HCT116 (cell line): ENCODE measurements at regions not wholly inside any gene's neighbourhood (a gene's known extent, or its start where the extent isn't known, plus 50 kb on each side); places are given as distances from the start of the nearest gene placed in this dataset.

ENCODE experiments used
- ATAC-seq: fragments of 200-7000 bp; cut with Tn5 transposase; 2 replicates; pipeline ENCODE4 v1.9.1; 2020; ENCODE audit warnings: mild to moderate bottlenecking, moderate library complexity
- BruUV-seq: library from RNA; stranded (reverse); fragments of 400-500 nt; replicated peaks from 2 replicates; lab custom pipeline; 2021; lab: Mats Ljungman, UMichigan
- CTCF ChIA-PET: fragments of 300-600 bp; sonication (Branson Sonifier 250); formaldehyde crosslinking; loops from one replicate; lab custom pipeline; 2021; ENCODE audit warnings: antibody characterized with exemption; lab: Charles Lee
- POLR2A ChIA-PET: fragments of 300-600, 350-600 bp; sonication (Branson Sonifier 250); formaldehyde crosslinking; loops from one replicate; lab custom pipeline; 2021; ENCODE audit warnings: antibody characterized with exemption; lab: Charles Lee
- RAD21 ChIA-PET, 2 experiments: fragments of 300-600 bp; sonication (Branson Sonifier 250); formaldehyde crosslinking; loops; one replicate each; lab custom pipeline; 2023; ENCODE audit warnings: low total read pairs in 2 of 2; ENCODE audit not compliant: uncharacterized antibody in 2 of 2, unreplicated experiment in 2 of 2, low non-redundant PET in 1 of 2; lab: Charles Lee
- DNase-seq: peaks from one replicate; pipeline ENCODE4 v3.0.0-alpha.2; 2010; ENCODE audit warnings: low read depth, low spot score
- H2AFZ ChIP-seq: fragments of 200-600 bp; shearing (Covaris generic), sonication (generic); 2 replicates; pipeline ENCODE4 v1.6.1; 2017; ENCODE audit warnings: low read depth, mixed run types, mixed read lengths, antibody characterized with exemption, low read length; ENCODE audit not compliant: poor library complexity, severe bottlenecking
- H3K27ac ChIP-seq: 2 replicates; pipeline ENCODE4 v1.5.1; 2012; ENCODE audit warnings: low read depth, low read length
- H3K27me3 ChIP-seq: fragments of 200-600 bp; sonication (generic); 2 replicates; pipeline ENCODE4 v1.6.1; 2016; ENCODE audit warnings: mixed run types, low read length, mixed read lengths; ENCODE audit not compliant: insufficient read depth
- H3K36me3 ChIP-seq, 2 experiments: fragments of 200-500 bp in 1 of 2; fragments of 200-600 bp in 1 of 2; sonication (Bioruptor generic) in 1 of 2; sonication (generic) in 1 of 2; 2 replicates each; pipeline versions ENCODE4 v1.5.1 to v1.6.1; 2014 to 2016; ENCODE audit warnings: low read length in 2 of 2, inconsistent platforms in 1 of 2, mixed read lengths in 1 of 2, mixed run types in 1 of 2; ENCODE audit not compliant: insufficient read depth in 2 of 2, control insufficient read depth in 1 of 2
- H3K4me1 ChIP-seq, 2 experiments: fragments of 200-600 bp in 1 of 2; sonication (generic) in 1 of 2; 2 replicates each; pipeline versions ENCODE4 v1.5.1 to v1.6.1; 2012 to 2017; ENCODE audit warnings: low read length in 2 of 2, inconsistent platforms in 1 of 2, mild to moderate bottlenecking in 1 of 2, mixed read lengths in 1 of 2, mixed run types in 1 of 2, moderate library complexity in 1 of 2; ENCODE audit not compliant: insufficient read depth in 2 of 2, control insufficient read depth in 1 of 2
- H3K4me2 ChIP-seq: fragments of 200-600 bp; sonication (generic); 2 replicates; pipeline ENCODE4 v1.6.1; 2017; ENCODE audit warnings: mixed run types, low read length, mixed read lengths
- H3K4me3 ChIP-seq, 2 experiments: fragments of 200-600 bp in 1 of 2; sonication (generic) in 1 of 2; replicated peaks in 1 of 2; 2 replicates each; pipeline ENCODE4 v1.5.1; 2011 to 2016; ENCODE audit warnings: low read length in 2 of 2, control low read depth in 1 of 2, low read depth in 1 of 2, mild to moderate bottlenecking in 1 of 2, mixed read lengths in 1 of 2, mixed run types in 1 of 2
- H3K79me2 ChIP-seq: fragments of 200-600 bp; sonication (generic); 2 replicates; pipeline ENCODE4 v1.6.1; 2017; ENCODE audit warnings: mild to moderate bottlenecking, mixed run types, low read length, moderate library complexity, mixed read lengths; ENCODE audit not compliant: insufficient read depth
- H3K9ac ChIP-seq: fragments of 200-600 bp; sonication (generic); 2 replicates; pipeline ENCODE4 v1.6.1; 2016; ENCODE audit warnings: low read length, mixed read lengths
- H3K9me2 ChIP-seq: fragments of 200-600 bp; sonication (generic), shearing (Covaris generic); 2 replicates; pipeline ENCODE4 v1.6.1; 2017; ENCODE audit warnings: mixed run types, mild to moderate bottlenecking, moderate library complexity; ENCODE audit not compliant: insufficient read depth
- H3K9me3 ChIP-seq, 2 experiments: fragments of 200-500 bp in 1 of 2; fragments of 200-600 bp in 1 of 2; sonication (Bioruptor generic) in 1 of 2; sonication (generic) in 1 of 2; 2 replicates each; pipeline ENCODE4 v1.6.1; 2014 to 2017; ENCODE audit warnings: low read length in 2 of 2, mixed read lengths in 2 of 2, inconsistent platforms in 1 of 2, low read depth in 1 of 2, mild to moderate bottlenecking in 1 of 2, mixed run types in 1 of 2, moderate library complexity in 1 of 2; ENCODE audit not compliant: control insufficient read depth in 1 of 2, insufficient read depth in 1 of 2
- H4K20me1 ChIP-seq: fragments of 200-600 bp; sonication (generic), shearing (Covaris generic); 2 replicates; pipeline ENCODE4 v1.6.1; 2017; ENCODE audit warnings: mixed run types, mild to moderate bottlenecking, moderate library complexity; ENCODE audit not compliant: insufficient read depth
- CTCF ChIP-seq, 3 experiments: fragments of 200-600 bp in 1 of 3; sonication (generic) in 1 of 3; IDR thresholded peaks in 2 of 3; conservative IDR thresholded peaks in 1 of 3; 2 replicates each; pipeline ENCODE4 v1.5.1; 2012 to 2017; ENCODE audit warnings: low read depth in 2 of 3, low read length in 2 of 3, antibody characterized with exemption in 1 of 3, borderline replicate concordance in 1 of 3, control low read depth in 1 of 3, mild to moderate bottlenecking in 1 of 3, mixed read lengths in 1 of 3, mixed run types in 1 of 3, moderate library complexity in 1 of 3; ENCODE audit not compliant: insufficient read depth in 1 of 3
- JUND ChIP-seq: IDR thresholded peaks from 2 replicates; pipeline ENCODE4 v1.6.1; 2012
- MAX ChIP-seq: IDR thresholded peaks from 2 replicates; pipeline ENCODE4 v1.6.1; 2012
- POLR2AphosphoS5 ChIP-seq: IDR thresholded peaks from 2 replicates; pipeline ENCODE4 v1.6.1; 2011; ENCODE audit warnings: mild to moderate bottlenecking, low read depth, low read length, moderate library complexity
- RAD21 ChIP-seq: IDR thresholded peaks from 2 replicates; pipeline ENCODE4 v1.6.1; 2012; ENCODE audit warnings: low read depth, mild to moderate bottlenecking
- SRF ChIP-seq: IDR thresholded peaks from 2 replicates; pipeline ENCODE4 v1.6.1; 2012; ENCODE audit warnings: low read depth
- TCF7L2 ChIP-seq: IDR thresholded peaks from 2 replicates; pipeline ENCODE4 v1.7.0; 2011; ENCODE audit warnings: borderline replicate concordance, inconsistent platforms; ENCODE audit not compliant: insufficient read depth, insufficient read length; ENCODE audit errors: extremely low read depth
- YY1 ChIP-seq: IDR thresholded peaks from 2 replicates; pipeline ENCODE4 v1.6.1; 2011; ENCODE audit warnings: low read length, low read depth, moderate library complexity, mild to moderate bottlenecking; ENCODE audit not compliant: insufficient replicate concordance; ENCODE audit errors: extremely low read depth
- intact Hi-C: fragments of 100-400 bp; cut with micrococcal nuclease; formaldehyde crosslinking; loops from 2 replicates; pipeline ENCODE4 v1.10.0; 2022
- TF ChIP-seq, protein P1 (sequence below): IDR thresholded peaks from 2 replicates; pipeline ENCODE4 v1.6.1; 2012

- H3K27ac ChIP-seq = no peak overlapping the region
- POLR2A ChIA-PET = no interaction called here
- no peak overlapping the region for H3K4me2 ChIP-seq
- H3K9ac ChIP-seq = no peak overlapping the region
- DNase-seq = no peak
- no peak overlapping the region for H3K4me3 ChIP-seq
- H3K4me1 ChIP-seq = no peaks in the 10 kb centered on the region
- peaks cover 0 to 15% of the 10 kb centered on the region in 2 experiments; a peak in 1 of 4 replicates for H3K9me3 ChIP-seq
- H3K36me3 ChIP-seq = no peaks in the 10 kb centered on the region
- RAD21 ChIA-PET = no interaction called here
- H3K27me3 ChIP-seq = no peaks in the 10 kb centered on the region
- H3K9me2 ChIP-seq = no peaks in the 10 kb centered on the region
- peak; percentile 54 for ATAC-seq
- CTCF ChIA-PET = no interaction called here
- no TSS peak for BruUV-seq
- intact Hi-C loops = loop anchor here (5.0 kb wide), 1 partner anchor 538 kb away; no protein-coding TSS in a partner anchor
- H4K20me1 ChIP-seq = no peaks in the 10 kb centered on the region
- no peaks in the 10 kb centered on the region for H3K79me2 ChIP-seq
- H2AFZ ChIP-seq = no peak overlapping the region
- TF ChIP-seq TCF7L2 (no peak), RAD21 (0 out of 2 replicates have a peak, but pooled peaks have one; percentile 8), CTCF (IDR thresholded peaks at IDR 0.05 in 2 of 3, conservative IDR thresholded peaks at IDR 0.05 in 1 of 3; ENCODE audit: borderline replicate concordance in 1 of 3, insufficient read depth in 1 of 3, low read depth in 2 of 3, low read length in 2 of 3) (peak; percentile 5 to 50 (median 46); a peak in 4 of 6 replicates)
- TF ChIP-seq, protein P1, sequence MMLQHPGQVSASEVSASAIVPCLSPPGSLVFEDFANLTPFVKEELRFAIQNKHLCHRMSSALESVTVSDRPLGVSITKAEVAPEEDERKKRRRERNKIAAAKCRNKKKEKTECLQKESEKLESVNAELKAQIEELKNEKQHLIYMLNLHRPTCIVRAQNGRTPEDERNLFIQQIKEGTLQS = no peak
These were observed 91.1 kb upstream of the RNF180 start for GRCh38 chr5:64074533-64074932.

DNA sequence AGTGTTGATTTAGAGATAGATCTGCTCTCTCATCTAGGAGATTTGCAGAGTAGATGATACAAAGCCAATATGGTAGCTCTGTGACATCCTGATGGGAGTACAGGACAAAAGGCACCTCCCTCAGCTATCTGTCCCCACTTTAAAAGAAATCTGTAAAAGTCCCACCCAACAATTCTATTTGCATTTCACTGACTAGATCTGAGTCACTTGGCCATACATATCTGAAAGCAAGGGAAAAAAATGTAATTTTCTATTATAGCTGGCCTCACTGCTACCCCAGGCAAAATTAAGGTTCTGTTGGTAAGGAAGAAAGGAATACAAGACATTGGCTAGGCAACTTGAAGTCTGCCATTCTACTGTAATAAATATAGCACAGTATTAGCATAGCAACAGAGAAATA lies 96.2 kb upstream of the RNF180 start:
- Histone ChIP-seq H2AFZ (no peak overlapping the region), H3K27me3 (no peaks in the 10 kb centered on the region), H3K9me2 (no peaks in the 10 kb centered on the region), H3K79me2 (no peaks in the 10 kb centered on the region), H3K4me1 (no peaks in the 10 kb centered on the region), H3K9ac (no peak overlapping the region), H3K36me3 (no peaks in the 10 kb centered on the region), H3K4me2 (no peak overlapping the region), H3K27ac (no peak overlapping the region), H4K20me1 (no peaks in the 10 kb centered on the region), H3K9me3 (peaks cover 0 to 23% of the 10 kb centered on the region in 2 experiments; a peak in 2 of 4 replicates), H3K4me3 (no peak overlapping the region)
- CTCF ChIA-PET = no interaction called here
- no peak for TF ChIP-seq RAD21
- TF ChIP-seq JUND = no peak
- no peak for TF ChIP-seq POLR2AphosphoS5
- TF ChIP-seq SRF = no peak
- no peak for TF ChIP-seq YY1
- no peak for TF ChIP-seq MAX
- no peak for ATAC-seq
- intact Hi-C loops = no loop called here
- POLR2A ChIA-PET = no interaction called here
- no TSS peak for BruUV-seq
- RAD21 ChIA-PET = no interaction called here
- DNase-seq = no peak
